T-helper 17 cell (primary cell): ENCODE measurements at regions not wholly inside any gene's neighbourhood (a gene's known extent, or its start where the extent isn't known, plus 50 kb on each side); places are given as distances from the start of the nearest gene placed in this dataset.
"Not testable (repeated sequence)": the region's sequence is repeated elsewhere in the genome, so short reads cannot be mapped to it uniquely, and the experiment has no call there.

Source experiments
- ATAC-seq: fragments of 150-1000 bp; cut with Tn5 transposase; 2 replicates; pipeline ENCODE4 v1.10.0; 2021; ENCODE audit warnings: mild to moderate bottlenecking, moderate library complexity
- DNase-seq, 3 donors: peaks; one replicate each; pipeline versions ENCODE4 v3.0.0 to v3.0.0-alpha.2; 2020 to 2021
- H3K9me3 ChIP-seq: one replicate; pipeline ENCODE4 v1.7.0; 2013; ENCODE audit warnings: low read length, mild to moderate bottlenecking; ENCODE audit not compliant: control insufficient read depth, poor library complexity, severe bottlenecking
- H3K27ac Mint-ChIP-seq: one replicate; pipeline ENCODE4 v1.8.0; 2022; ENCODE audit warnings: mild to moderate bottlenecking, moderate library complexity, mixed read lengths
- H3K27me3 Mint-ChIP-seq: one replicate; pipeline ENCODE4 v1.8.0; 2022; ENCODE audit warnings: mixed read lengths
- H3K36me3 Mint-ChIP-seq: one replicate; pipeline ENCODE4 v1.8.0; 2022; ENCODE audit warnings: low read depth, mixed read lengths
- H3K4me1 Mint-ChIP-seq: one replicate; pipeline ENCODE4 v1.8.0; 2022; ENCODE audit warnings: mild to moderate bottlenecking, mixed read lengths
- H3K4me3 Mint-ChIP-seq: one replicate; pipeline ENCODE4 v1.8.0; 2022; ENCODE audit warnings: mild to moderate bottlenecking, moderate library complexity, mixed read lengths

- H3K27ac Mint-ChIP-seq, result no peak overlapping the region
- ATAC-seq, result no peak
- H3K4me1 Mint-ChIP-seq, result no peaks in the 10 kb centered on the region
- H3K9me3 ChIP-seq, result no peaks in the 10 kb centered on the region
- H3K36me3 Mint-ChIP-seq, result no peaks in the 10 kb centered on the region
- peaks cover 4% of the 10 kb centered on the region for H3K27me3 Mint-ChIP-seq
- no peak for DNase-seq
- no peak overlapping the region for H3K4me3 Mint-ChIP-seq
Observed at GRCh38 chr7:29639886-29640595, 76.4 kb downstream of the PRR15 start.

GRCh38 chr7:29641651-29642050 is 78.0 kb downstream of the PRR15 start:
- Mint-ChIP-seq H3K4me1 (no peaks in the 10 kb centered on the region), H3K36me3 (no peaks in the 10 kb centered on the region), H3K27me3 (peaks cover 4% of the 10 kb centered on the region), H3K4me3 (no peak overlapping the region), H3K27ac (no peak overlapping the region)
- ATAC-seq (no peak), DNase-seq (no peak)
- H3K9me3 ChIP-seq, result no peaks in the 10 kb centered on the region

GRCh38 chr7:29642494-29643155 is 79.0 kb downstream of the PRR15 start:
- Mint-ChIP-seq H3K27ac (no peak overlapping the region), H3K4me3 (no peak overlapping the region), H3K27me3 (peaks cover 4% of the 10 kb centered on the region), H3K36me3 (no peaks in the 10 kb centered on the region), H3K4me1 (no peaks in the 10 kb centered on the region)
- no peak for DNase-seq
- no peak for ATAC-seq
- H3K9me3 ChIP-seq, result no peaks in the 10 kb centered on the region

- not testable (repeated sequence) for ATAC-seq, H3K27ac Mint-ChIP-seq, H3K4me3 Mint-ChIP-seq
Observed at GRCh38 chr7:29646116-29646515, 82.5 kb downstream of the PRR15 start.

GRCh38 chr7:29647020-29647654 is 83.5 kb downstream of the PRR15 start:
- H3K9me3 ChIP-seq, result no peaks in the 10 kb centered on the region
- Mint-ChIP-seq H3K27me3 (no peaks in the 10 kb centered on the region), H3K4me3 (no peak overlapping the region), H3K36me3 (peaks cover 2% of the 10 kb centered on the region), H3K27ac (no peak overlapping the region), H3K4me1 (no peaks in the 10 kb centered on the region)
- DNase-seq (no peak), ATAC-seq (no peak)

More at GRCh38 chr7:29646116-29646515, 82.5 kb downstream of the PRR15 start:
- not testable (repeated sequence) for DNase-seq, H3K9me3 ChIP-seq, H3K4me1 Mint-ChIP-seq, H3K36me3 Mint-ChIP-seq, H3K27me3 Mint-ChIP-seq

GRCh38 chr7:29647691-29648210 is 84.1 kb downstream of the PRR15 start:
- not testable (repeated sequence) for H3K27ac Mint-ChIP-seq, DNase-seq, H3K9me3 ChIP-seq, H3K4me3 Mint-ChIP-seq, H3K4me1 Mint-ChIP-seq, ATAC-seq, H3K36me3 Mint-ChIP-seq, H3K27me3 Mint-ChIP-seq

- DNase-seq, result no peak
- Mint-ChIP-seq H3K27ac (no peak overlapping the region), H3K4me3 (no peak overlapping the region), H3K36me3 (peaks cover 2% of the 10 kb centered on the region), H3K27me3 (no peaks in the 10 kb centered on the region), H3K4me1 (no peaks in the 10 kb centered on the region)
- ATAC-seq, result no peak
- H3K9me3 ChIP-seq, result no peaks in the 10 kb centered on the region
Observed at GRCh38 chr7:29649028-29649716, 85.5 kb downstream of the PRR15 start.

GRCh38 chr7:29649876-29650275 is 86.2 kb downstream of the PRR15 start:
- Mint-ChIP-seq H3K4me3 (no peak overlapping the region), H3K36me3 (peaks cover 2% of the 10 kb centered on the region), H3K4me1 (no peaks in the 10 kb centered on the region), H3K27me3 (no peaks in the 10 kb centered on the region), H3K27ac (no peak overlapping the region)
- no peak for DNase-seq
- H3K9me3 ChIP-seq, result no peaks in the 10 kb centered on the region
- ATAC-seq, result no peak

GRCh38 chr7:29651477-29651876 is 87.8 kb downstream of the PRR15 start:
- Mint-ChIP-seq H3K27ac (no peak overlapping the region), H3K4me1 (no peaks in the 10 kb centered on the region), H3K27me3 (no peaks in the 10 kb centered on the region), H3K36me3 (peaks cover 2% of the 10 kb centered on the region), H3K4me3 (no peak overlapping the region)
- no peaks in the 10 kb centered on the region for H3K9me3 ChIP-seq
- ATAC-seq (no peak), DNase-seq (no peak)

GRCh38 chr7:29652556-29652955 is 88.9 kb downstream of the PRR15 start:
- Mint-ChIP-seq H3K4me3 (no peak overlapping the region), H3K27ac (no peak overlapping the region), H3K27me3 (no peaks in the 10 kb centered on the region), H3K36me3 (peaks cover 2% of the 10 kb centered on the region), H3K4me1 (no peaks in the 10 kb centered on the region)
- no peak for DNase-seq
- H3K9me3 ChIP-seq, result no peaks in the 10 kb centered on the region
- no peak for ATAC-seq

- not testable (repeated sequence) for H3K27me3 Mint-ChIP-seq, ATAC-seq, H3K36me3 Mint-ChIP-seq, H3K27ac Mint-ChIP-seq, DNase-seq, H3K9me3 ChIP-seq, H3K4me1 Mint-ChIP-seq, H3K4me3 Mint-ChIP-seq
Observed at GRCh38 chr7:29654340-29654739, 90.7 kb downstream of the PRR15 start.

GRCh38 chr7:29657288-29657687 is 93.7 kb downstream of the PRR15 start:
- ATAC-seq, result no peak
- DNase-seq, result no peak
- H3K4me1 Mint-ChIP-seq, result no peaks in the 10 kb centered on the region
- H3K27ac Mint-ChIP-seq, result no peak overlapping the region
- no peaks in the 10 kb centered on the region for H3K27me3 Mint-ChIP-seq
- no peak overlapping the region for H3K4me3 Mint-ChIP-seq
- no peaks in the 10 kb centered on the region for H3K9me3 ChIP-seq
- H3K36me3 Mint-ChIP-seq, result no peaks in the 10 kb centered on the region

GRCh38 chr7:29657856-29658255 is 94.2 kb downstream of the PRR15 start:
- no peak for ATAC-seq
- H3K27ac Mint-ChIP-seq, result no peak overlapping the region
- no peaks in the 10 kb centered on the region for H3K36me3 Mint-ChIP-seq
- no peak for DNase-seq
- no peaks in the 10 kb centered on the region for H3K9me3 ChIP-seq
- no peaks in the 10 kb centered on the region for H3K4me1 Mint-ChIP-seq
- H3K27me3 Mint-ChIP-seq, result no peaks in the 10 kb centered on the region
- no peak overlapping the region for H3K4me3 Mint-ChIP-seq
